ENCODE measurements at regions not wholly inside any gene's neighbourhood (a gene's known extent, or its start where the extent isn't known, plus 50 kb on each side); places are given as distances from the start of the nearest gene placed in this dataset.

- TF ChIP-seq CTCF (conservative IDR thresholded peaks at IDR 0.05 in 1 of 2, IDR thresholded peaks at IDR 0.05 in 1 of 2; ENCODE audit: extremely low read depth in 1 of 2, insufficient read depth in 1 of 2, low read depth in 1 of 2, low read length in 2 of 2) (no peak), EZH2 (IDR thresholded peaks at IDR 0.05; ENCODE audit: borderline replicate concordance, low read length) (no peak)
Observed at GRCh38 chr10:108052981-108053380, 888.5 kb upstream of the SORCS1 start.
